Caco-2 (cell line): ENCODE measurements at regions not wholly inside any gene's neighbourhood (a gene's known extent, or its start where the extent isn't known, plus 50 kb on each side); places are given as distances from the start of the nearest gene placed in this dataset.

Source experiments
- BruUV-seq: library from RNA; stranded (reverse); fragments of 400-500 nt; replicated peaks from 2 replicates; lab custom pipeline; 2021; lab: Mats Ljungman, UMichigan
- CTCF ChIA-PET: fragments of 300-600 bp; sonication (Branson Sonifier 250); formaldehyde crosslinking; loops from one replicate; lab custom pipeline; 2022; ENCODE audit warnings: antibody characterized with exemption; lab: Charles Lee
- POLR2A ChIA-PET: fragments of 300-600 bp; sonication (Branson Sonifier 250); formaldehyde crosslinking; loops from one replicate; lab custom pipeline; 2022; ENCODE audit warnings: antibody characterized with exemption; lab: Charles Lee
- DNase-seq, 2 experiments: peaks; one replicate each; pipeline versions ENCODE4 v3.0.0 to v3.0.0-alpha.2; 2020 to 2022
- H3K27me3 ChIP-seq: replicated peaks from 2 replicates; pipeline ENCODE4 v1.6.0; 2011; ENCODE audit warnings: low read length; ENCODE audit not compliant: control insufficient read depth, insufficient read depth
- H3K36me3 ChIP-seq: 2 replicates; pipeline ENCODE4 v1.5.1; 2011; ENCODE audit warnings: low read length; ENCODE audit not compliant: control insufficient read depth, insufficient read depth
- H3K4me1 ChIP-seq: fragments of 250-450 bp; sonication (Bioruptor Pico); 2 replicates; pipeline ENCODE4 v1.5.1; 2020; ENCODE audit warnings: mild to moderate bottlenecking
- H3K4me3 ChIP-seq: 2 replicates; pipeline ENCODE4 v1.5.1; 2011; ENCODE audit warnings: low read depth, mild to moderate bottlenecking, control low read depth, low read length
- H3K9me3 ChIP-seq: fragments of 250-450 bp; sonication (Bioruptor Pico); 2 replicates; pipeline ENCODE4 v1.5.1; 2020; ENCODE audit warnings: mild to moderate bottlenecking, moderate library complexity
- H3K27ac Mint-ChIP-seq: one replicate; pipeline ENCODE4 v1.8.0; 2022; ENCODE audit warnings: mixed read lengths; ENCODE audit not compliant: unreplicated experiment
- H3K27me3 Mint-ChIP-seq: one replicate; pipeline ENCODE4 v1.8.0; 2022; ENCODE audit warnings: mixed read lengths; ENCODE audit not compliant: insufficient read depth, unreplicated experiment
- H3K36me3 Mint-ChIP-seq: one replicate; pipeline ENCODE4 v1.8.0; 2022; ENCODE audit warnings: mild to moderate bottlenecking, mixed read lengths; ENCODE audit not compliant: insufficient read depth, unreplicated experiment
- H3K4me1 Mint-ChIP-seq: one replicate; pipeline ENCODE4 v1.8.0; 2022; ENCODE audit warnings: low read depth, mixed read lengths; ENCODE audit not compliant: unreplicated experiment
- H3K4me3 Mint-ChIP-seq: one replicate; pipeline ENCODE4 v1.8.0; 2022; ENCODE audit warnings: mild to moderate bottlenecking, moderate library complexity, mixed read lengths; ENCODE audit not compliant: unreplicated experiment
- H3K9me3 Mint-ChIP-seq: one replicate; pipeline ENCODE4 v1.8.0; 2022; ENCODE audit warnings: mixed read lengths; ENCODE audit not compliant: unreplicated experiment
- intact Hi-C: fragments of 100-400 bp; cut with micrococcal nuclease; formaldehyde crosslinking; loops from one replicate; pipeline ENCODE4 v1.10.0; 2022; ENCODE audit not compliant: unreplicated experiment
- TF ChIP-seq, protein P1 (sequence below), 2 experiments: fragments of 200-600 bp in 1 of 2; IDR thresholded peaks; 1 replicate in 1 of 2; 2 replicates in 1 of 2; pipeline versions ENCODE4 v1.5.1 to v1.8.0; 2011 to 2022; ENCODE audit warnings: antibody characterized with exemption in 1 of 2, control low read depth in 1 of 2, inconsistent platforms in 1 of 2, low read depth in 1 of 2, low read length in 1 of 2, mild to moderate bottlenecking in 1 of 2, moderate library complexity in 1 of 2; ENCODE audit not compliant: insufficient read depth in 1 of 2, severe bottlenecking in 1 of 2, unreplicated experiment in 1 of 2

DNA sequence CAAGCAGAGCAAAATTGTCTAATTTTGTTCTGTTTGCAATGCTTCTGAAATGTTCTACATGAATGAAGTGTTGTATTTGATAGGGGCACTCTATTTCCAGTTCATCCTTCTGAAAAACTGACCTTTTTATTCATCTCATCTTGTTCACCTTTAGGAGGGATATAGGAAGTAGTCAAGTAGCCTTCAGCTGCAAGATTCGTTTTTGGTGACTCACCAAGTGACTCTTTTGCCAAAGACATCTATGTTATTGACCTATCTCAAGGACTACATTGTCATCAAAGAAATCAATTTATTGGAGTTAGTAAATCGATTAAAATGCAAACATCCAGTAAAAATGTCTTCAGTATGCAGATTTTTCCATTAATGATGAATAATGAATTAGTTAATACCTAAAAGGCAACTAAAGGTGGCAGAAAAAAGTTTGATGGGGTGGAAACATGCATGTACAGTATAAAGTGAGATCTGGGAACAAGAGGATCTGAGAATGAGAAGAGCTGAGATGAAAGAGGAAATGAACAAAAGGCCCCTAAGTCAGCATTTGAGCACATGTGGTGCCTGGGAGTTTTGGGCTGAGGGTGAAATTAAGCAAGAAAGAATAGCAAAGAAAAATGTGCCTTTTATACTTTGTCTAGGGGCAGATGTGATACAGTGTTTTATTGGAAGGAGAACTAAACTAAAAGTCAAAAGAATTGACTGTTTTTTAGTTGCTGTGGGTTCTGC, 255.1 kb upstream of the LINC00305 start:
- Mint-ChIP-seq H3K36me3 (no peaks in the 10 kb centered on the region), H3K27me3 (no peaks in the 10 kb centered on the region), H3K27ac (no peak overlapping the region), H3K9me3 (no peaks in the 10 kb centered on the region), H3K4me1 (no peaks in the 10 kb centered on the region), H3K4me3 (no peak overlapping the region)
- Histone ChIP-seq H3K4me3 (no peak overlapping the region), H3K9me3 (no peaks in the 10 kb centered on the region), H3K27me3 (no peaks in the 10 kb centered on the region), H3K36me3 (no peaks in the 10 kb centered on the region), H3K4me1 (no peaks in the 10 kb centered on the region)
- DNase-seq, result no peak
- ChIA-PET POLR2A (no interaction called here), CTCF (interaction anchor here (0.5 kb wide), 1 partner anchor 367 kb away, joined by 3 read pairs; no protein-coding TSS in a partner anchor)
- intact Hi-C loops, result no loop called here
- TF ChIP-seq, protein P1, sequence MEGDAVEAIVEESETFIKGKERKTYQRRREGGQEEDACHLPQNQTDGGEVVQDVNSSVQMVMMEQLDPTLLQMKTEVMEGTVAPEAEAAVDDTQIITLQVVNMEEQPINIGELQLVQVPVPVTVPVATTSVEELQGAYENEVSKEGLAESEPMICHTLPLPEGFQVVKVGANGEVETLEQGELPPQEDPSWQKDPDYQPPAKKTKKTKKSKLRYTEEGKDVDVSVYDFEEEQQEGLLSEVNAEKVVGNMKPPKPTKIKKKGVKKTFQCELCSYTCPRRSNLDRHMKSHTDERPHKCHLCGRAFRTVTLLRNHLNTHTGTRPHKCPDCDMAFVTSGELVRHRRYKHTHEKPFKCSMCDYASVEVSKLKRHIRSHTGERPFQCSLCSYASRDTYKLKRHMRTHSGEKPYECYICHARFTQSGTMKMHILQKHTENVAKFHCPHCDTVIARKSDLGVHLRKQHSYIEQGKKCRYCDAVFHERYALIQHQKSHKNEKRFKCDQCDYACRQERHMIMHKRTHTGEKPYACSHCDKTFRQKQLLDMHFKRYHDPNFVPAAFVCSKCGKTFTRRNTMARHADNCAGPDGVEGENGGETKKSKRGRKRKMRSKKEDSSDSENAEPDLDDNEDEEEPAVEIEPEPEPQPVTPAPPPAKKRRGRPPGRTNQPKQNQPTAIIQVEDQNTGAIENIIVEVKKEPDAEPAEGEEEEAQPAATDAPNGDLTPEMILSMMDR (IDR thresholded peaks at IDR 0.05; ENCODE audit: insufficient read depth in 1 of 2, low read depth in 1 of 2, low read length in 1 of 2, severe bottlenecking in 1 of 2, unreplicated experiment in 1 of 2), result no peak
- no TSS peak for BruUV-seq

DNA sequence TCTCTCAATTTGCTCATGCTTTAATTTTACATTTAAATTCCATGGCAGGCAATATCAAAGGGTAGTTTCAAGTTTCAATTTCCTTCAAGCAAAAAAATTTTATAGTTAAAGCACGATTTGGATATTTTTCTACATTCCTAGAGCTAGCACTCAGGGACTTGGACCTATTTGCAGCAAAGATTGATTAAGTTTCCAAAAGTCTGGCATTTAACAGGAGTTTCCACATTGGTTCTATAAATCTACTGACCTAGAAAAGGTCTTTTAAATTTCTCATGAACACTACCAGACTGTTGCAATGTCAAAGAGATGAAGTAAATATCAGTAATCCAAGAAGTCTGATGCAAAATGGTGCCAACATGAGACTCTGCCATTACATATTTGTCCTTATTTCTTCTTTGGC, 253.7 kb upstream of the LINC00305 start:
- no peaks in the 10 kb centered on the region for H3K4me1 ChIP-seq
- Mint-ChIP-seq H3K27me3 (no peaks in the 10 kb centered on the region), H3K4me1 (no peaks in the 10 kb centered on the region), H3K27ac (no peak overlapping the region), H3K4me3 (no peak overlapping the region), H3K9me3 (no peaks in the 10 kb centered on the region), H3K36me3 (no peaks in the 10 kb centered on the region)
- ChIA-PET CTCF (no interaction called here), POLR2A (no interaction called here)
- DNase-seq, result no peak
- no peaks in the 10 kb centered on the region for H3K27me3 ChIP-seq
- intact Hi-C loops, result no loop called here
- TF ChIP-seq, protein P1 (IDR thresholded peaks at IDR 0.05; ENCODE audit: insufficient read depth in 1 of 2, low read depth in 1 of 2, low read length in 1 of 2, severe bottlenecking in 1 of 2, unreplicated experiment in 1 of 2), result no peak
- no peaks in the 10 kb centered on the region for H3K9me3 ChIP-seq
- H3K36me3 ChIP-seq, result no peaks in the 10 kb centered on the region
- H3K4me3 ChIP-seq, result no peak overlapping the region
- BruUV-seq, result no TSS peak

DNA sequence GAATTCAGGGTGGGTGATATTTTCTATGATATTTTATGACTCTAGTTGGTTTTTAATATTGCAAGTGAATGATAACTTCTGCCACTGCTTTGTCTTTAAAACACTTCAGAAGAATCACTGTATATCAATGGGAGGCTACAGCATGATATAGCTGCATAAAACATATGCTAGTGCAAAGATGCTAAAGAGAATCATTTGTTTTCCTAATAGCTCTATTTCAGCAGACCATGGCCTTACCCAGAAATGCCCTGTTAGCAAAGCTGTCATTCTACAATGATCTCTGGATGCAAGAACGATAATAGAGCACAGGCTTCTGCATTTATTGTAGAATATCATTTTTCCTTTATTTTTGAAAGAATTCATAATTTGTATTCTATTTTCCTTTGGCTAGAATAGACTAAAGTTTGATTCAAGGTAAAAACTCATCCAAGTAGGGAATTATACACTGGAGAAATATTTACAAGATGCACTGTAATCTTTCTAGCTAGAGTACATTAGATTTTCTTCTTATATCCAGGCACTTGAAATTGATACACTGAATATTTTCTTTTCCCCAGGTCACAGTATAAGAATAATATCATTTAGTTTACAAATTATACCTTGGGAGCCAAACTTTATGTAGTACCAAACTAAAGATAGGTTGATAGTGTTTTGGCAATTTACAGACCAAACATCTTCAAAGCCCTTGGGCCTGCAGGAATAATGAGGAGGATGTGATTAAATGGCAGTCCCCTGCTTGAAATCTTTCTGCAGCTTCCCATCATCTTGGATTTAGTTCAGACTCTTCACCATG, 252.6 kb upstream of the LINC00305 start:
- ChIA-PET CTCF (no interaction called here), POLR2A (no interaction called here)
- no peaks in the 10 kb centered on the region for H3K36me3 ChIP-seq
- H3K27me3 ChIP-seq, result no peaks in the 10 kb centered on the region
- Mint-ChIP-seq H3K4me3 (no peak overlapping the region), H3K4me1 (no peaks in the 10 kb centered on the region), H3K9me3 (no peaks in the 10 kb centered on the region), H3K27me3 (no peaks in the 10 kb centered on the region), H3K27ac (no peak overlapping the region), H3K36me3 (no peaks in the 10 kb centered on the region)
- no peaks in the 10 kb centered on the region for H3K4me1 ChIP-seq
- TF ChIP-seq, protein P1 (IDR thresholded peaks at IDR 0.05; ENCODE audit: insufficient read depth in 1 of 2, low read depth in 1 of 2, low read length in 1 of 2, severe bottlenecking in 1 of 2, unreplicated experiment in 1 of 2), result no peak
- intact Hi-C loops, result no loop called here
- H3K9me3 ChIP-seq, result no peaks in the 10 kb centered on the region
- DNase-seq, result no peak
- no peak overlapping the region for H3K4me3 ChIP-seq
- no TSS peak for BruUV-seq
